CD4-positive, alpha-beta memory T cell (primary cell): ENCODE measurements at regions not wholly inside any gene's neighbourhood (a gene's known extent, or its start where the extent isn't known, plus 50 kb on each side); places are given as distances from the start of the nearest gene placed in this dataset.
"Not testable (repeated sequence)": the region's sequence is repeated elsewhere in the genome, so short reads cannot be mapped to it uniquely, and the experiment has no call there.

Experiments
- CTCF ChIA-PET: fragments of 350-600 bp; sonication (Branson Sonifier 250); formaldehyde crosslinking; loops from one replicate; lab custom pipeline; 2021; ENCODE audit warnings: inconsistent platforms; ENCODE audit not compliant: partially characterized antibody; lab: Charles Lee
- POLR2A ChIA-PET: fragments of 350-600 bp; sonication (Branson Sonifier 250); formaldehyde crosslinking; loops from one replicate; lab custom pipeline; 2021; ENCODE audit not compliant: partially characterized antibody; lab: Charles Lee
- DNase-seq, 5 donors: peaks; one replicate each; pipeline versions ENCODE4 v3.0.0 to v3.0.0-alpha.2; 2020 to 2022; ENCODE audit warnings: mixed read lengths in 1 of 5
- H3K27ac ChIP-seq: one replicate; pipeline ENCODE4 v1.7.0; 2013; ENCODE audit warnings: low read depth, low read length
- H3K27me3 ChIP-seq: 2 replicates; pipeline ENCODE4 v1.7.0; 2013; ENCODE audit warnings: mild to moderate bottlenecking, low read length, moderate library complexity; ENCODE audit not compliant: insufficient read depth
- H3K36me3 ChIP-seq: 2 replicates; pipeline ENCODE4 v1.7.0; 2013; ENCODE audit warnings: mild to moderate bottlenecking, low read length, moderate library complexity; ENCODE audit not compliant: insufficient read depth
- H3K4me1 ChIP-seq: 2 replicates; pipeline ENCODE4 v1.7.0; 2013; ENCODE audit warnings: mild to moderate bottlenecking, low read length, moderate library complexity; ENCODE audit not compliant: insufficient read depth
- H3K4me3 ChIP-seq, 2 donors: one replicate each; pipeline ENCODE4 v1.7.0; 2013; ENCODE audit warnings: low read length in 2 of 2, mild to moderate bottlenecking in 1 of 2
- H3K9me3 ChIP-seq, 2 donors: one replicate each; pipeline ENCODE4 v1.7.0; 2013; ENCODE audit warnings: low read length in 2 of 2, control low read depth in 1 of 2; ENCODE audit not compliant: control insufficient read depth in 1 of 2
- H3K27ac Mint-ChIP-seq, 7 donors: one replicate each; pipeline ENCODE4 v1.8.0; 2020 to 2021; ENCODE audit warnings: mixed read lengths in 7 of 7, mild to moderate bottlenecking in 6 of 7, inconsistent platforms in 3 of 7, moderate library complexity in 3 of 7
- H3K27me3 Mint-ChIP-seq, 2 donors: one replicate each; pipeline ENCODE4 v1.8.0; 2020 to 2021; ENCODE audit warnings: mixed read lengths in 2 of 2
- H3K36me3 Mint-ChIP-seq, 2 donors: one replicate each; pipeline ENCODE4 v1.8.0; 2020 to 2021; ENCODE audit warnings: mixed read lengths in 2 of 2, inconsistent platforms in 1 of 2, mild to moderate bottlenecking in 1 of 2
- H3K4me1 Mint-ChIP-seq, 4 donors: one replicate each; pipeline ENCODE4 v1.8.0; 2020 to 2021; ENCODE audit warnings: mixed read lengths in 4 of 4, mild to moderate bottlenecking in 1 of 4
- H3K4me3 Mint-ChIP-seq, 8 donors: one replicate each; pipeline ENCODE4 v1.8.0; 2020 to 2021; ENCODE audit warnings: mixed read lengths in 8 of 8, mild to moderate bottlenecking in 7 of 8, moderate library complexity in 6 of 8, inconsistent platforms in 3 of 8
- H3K9me3 Mint-ChIP-seq, 8 donors: one replicate each; pipeline ENCODE4 v1.8.0; 2020 to 2021; ENCODE audit warnings: mixed read lengths in 8 of 8, mild to moderate bottlenecking in 5 of 8, inconsistent platforms in 3 of 8, moderate library complexity in 1 of 8
- intact Hi-C: fragments of 100-400 bp; cut with micrococcal nuclease; formaldehyde crosslinking; loops from one replicate; pipeline ENCODE4 v1.15.1; 2023

DNA sequence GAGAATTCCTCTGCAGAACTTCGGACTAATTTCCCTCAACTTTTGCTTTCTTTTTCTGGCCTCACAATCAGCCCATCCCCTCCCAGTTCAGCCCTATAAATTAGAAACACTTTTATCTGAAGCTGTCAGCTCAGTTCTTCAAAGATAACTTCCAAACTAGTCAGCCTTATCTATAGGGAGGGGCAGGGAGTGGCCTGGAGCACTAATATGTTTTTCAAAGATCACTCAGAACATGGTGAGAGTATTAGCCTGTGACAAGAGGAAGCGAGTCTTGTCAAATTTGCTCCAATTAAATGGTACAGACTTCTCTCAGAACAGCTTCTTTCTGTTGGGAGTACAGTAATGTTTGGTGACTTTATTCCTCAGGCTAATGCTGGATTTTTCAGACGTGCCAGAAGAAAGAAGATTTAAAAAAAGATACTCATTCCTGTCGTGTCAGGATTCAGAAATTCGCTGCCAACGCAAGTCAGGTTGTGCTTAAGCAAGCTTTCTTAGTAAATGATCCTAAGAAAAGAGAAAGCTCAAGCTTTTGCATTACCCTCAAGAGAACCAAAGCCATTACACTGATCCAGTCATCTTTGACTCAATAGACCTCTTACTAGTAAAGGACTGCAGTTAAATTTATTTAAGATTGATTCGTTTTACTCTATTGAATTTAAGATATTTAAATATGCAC lies 1033.6 kb downstream of the SLITRK5 start:
- Mint-ChIP-seq H3K9me3 (peaks cover 0 to 18% (median 6%) of the 10 kb centered on the region in 8 donors), H3K27ac (no peak overlapping the region), H3K36me3 (no peaks in the 10 kb centered on the region), H3K27me3 (no peaks in the 10 kb centered on the region), H3K4me1 (no peaks in the 10 kb centered on the region), H3K4me3 (no peak overlapping the region)
- Histone ChIP-seq H3K36me3 (no peaks in the 10 kb centered on the region), H3K27me3 (no peaks in the 10 kb centered on the region), H3K27ac (no peak overlapping the region), H3K4me1 (no peaks in the 10 kb centered on the region), H3K9me3 (no peaks in the 10 kb centered on the region), H3K4me3 (no peak overlapping the region)
- DNase-seq = no peak
- intact Hi-C loops = no loop called here
- POLR2A ChIA-PET = no interaction called here
- CTCF ChIA-PET = no interaction called here

DNA sequence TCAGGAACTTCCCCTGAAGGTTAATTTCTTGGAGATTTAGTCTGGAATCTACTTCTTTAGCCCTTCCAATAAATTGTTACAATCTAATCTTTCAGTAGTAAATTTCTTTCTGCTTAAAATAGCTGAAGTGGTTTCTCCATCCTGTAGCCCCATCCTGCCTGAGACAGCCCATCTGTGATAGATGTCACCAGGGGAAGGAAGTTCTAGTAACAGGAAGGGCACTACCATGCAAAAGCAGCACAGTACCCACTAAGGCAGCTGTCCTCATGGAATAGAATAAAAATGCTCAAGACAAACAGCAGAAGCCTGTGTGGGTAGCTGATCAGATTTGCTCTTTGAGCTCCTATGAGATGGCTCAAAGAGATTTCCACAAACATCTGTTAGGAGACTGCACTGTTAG lies 1036.5 kb downstream of the SLITRK5 start:
- CTCF ChIA-PET = no interaction called here
- intact Hi-C loops = no loop called here
- Histone ChIP-seq H3K27ac (no peak overlapping the region), H3K4me1 (no peaks in the 10 kb centered on the region), H3K9me3 (no peaks in the 10 kb centered on the region), H3K27me3 (no peaks in the 10 kb centered on the region), H3K36me3 (no peaks in the 10 kb centered on the region), H3K4me3 (no peak overlapping the region)
- Mint-ChIP-seq H3K27ac (no peak overlapping the region), H3K9me3 (peaks cover 0 to 20% (median 8%) of the 10 kb centered on the region in 8 donors), H3K4me1 (no peaks in the 10 kb centered on the region), H3K4me3 (peak overlapping the region in 2 of 8 donors; percentile 22 to 30), H3K36me3 (no peaks in the 10 kb centered on the region), H3K27me3 (no peaks in the 10 kb centered on the region)
- peak in 1 of 5 donors; percentile 2 for DNase-seq
- POLR2A ChIA-PET = no interaction called here

DNA sequence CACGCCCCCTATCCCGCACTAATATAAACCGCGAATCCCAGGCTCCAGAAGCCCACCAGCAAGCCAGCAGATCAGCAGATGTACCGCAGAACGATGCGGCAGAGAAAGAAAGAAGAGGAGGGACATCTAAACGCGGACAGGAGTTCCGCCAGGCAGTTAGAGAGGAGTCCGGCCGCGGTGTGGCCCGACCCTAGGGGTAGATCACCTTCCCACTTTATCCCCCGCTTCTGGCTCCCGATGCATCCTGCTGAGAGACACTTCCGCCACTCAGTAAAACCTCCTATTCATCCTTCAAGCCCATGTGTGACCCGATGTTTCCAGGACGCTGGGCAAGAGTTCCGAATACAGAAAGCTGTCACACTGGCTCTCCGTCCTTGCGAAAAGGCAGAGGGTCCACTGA lies 1046.8 kb downstream of the SLITRK5 start:
- no peaks in the 10 kb centered on the region for H3K27me3 Mint-ChIP-seq
- no peaks in the 10 kb centered on the region for H3K36me3 Mint-ChIP-seq
- H3K9me3 Mint-ChIP-seq = peaks cover 4 to 17% (median 13%) of the 10 kb centered on the region in 8 donors
- Histone ChIP-seq H3K4me1 (no peaks in the 10 kb centered on the region), H3K36me3 (no peaks in the 10 kb centered on the region), H3K4me3 (no peak overlapping the region), H3K9me3 (no peaks in the 10 kb centered on the region), H3K27me3 (no peaks in the 10 kb centered on the region), H3K27ac (no peak overlapping the region)
- CTCF ChIA-PET = no interaction called here
- intact Hi-C loops = no loop called here
- POLR2A ChIA-PET = no interaction called here
- no peaks in the 10 kb centered on the region for H3K4me1 Mint-ChIP-seq
- H3K4me3 Mint-ChIP-seq = peak overlapping the region in 1 of 8 donors; percentile 6
- no peak for DNase-seq
- H3K27ac Mint-ChIP-seq = no peak overlapping the region

DNA sequence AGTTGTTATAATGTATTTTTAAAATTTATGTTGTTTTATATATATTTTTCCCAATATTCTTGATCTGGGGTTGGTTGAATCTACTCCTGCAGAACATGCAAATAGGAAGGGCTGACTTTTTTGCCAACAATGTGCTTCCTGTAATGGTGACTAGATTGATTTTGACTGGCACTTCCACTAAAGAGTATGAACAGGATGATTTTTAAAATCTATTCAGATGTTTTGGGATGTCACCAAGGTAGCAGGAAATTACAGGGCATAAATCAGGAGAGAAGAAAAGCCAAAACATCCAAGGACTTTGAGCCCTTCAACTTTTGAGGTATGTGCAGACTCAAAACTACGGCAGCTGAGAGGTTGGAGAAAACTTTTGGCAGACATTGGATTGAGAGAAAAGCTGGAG lies 1047.6 kb downstream of the SLITRK5 start:
- POLR2A ChIA-PET = no interaction called here
- H3K9me3 Mint-ChIP-seq = peaks cover 6 to 21% (median 15%) of the 10 kb centered on the region in 8 donors
- CTCF ChIA-PET = no interaction called here

DNA sequence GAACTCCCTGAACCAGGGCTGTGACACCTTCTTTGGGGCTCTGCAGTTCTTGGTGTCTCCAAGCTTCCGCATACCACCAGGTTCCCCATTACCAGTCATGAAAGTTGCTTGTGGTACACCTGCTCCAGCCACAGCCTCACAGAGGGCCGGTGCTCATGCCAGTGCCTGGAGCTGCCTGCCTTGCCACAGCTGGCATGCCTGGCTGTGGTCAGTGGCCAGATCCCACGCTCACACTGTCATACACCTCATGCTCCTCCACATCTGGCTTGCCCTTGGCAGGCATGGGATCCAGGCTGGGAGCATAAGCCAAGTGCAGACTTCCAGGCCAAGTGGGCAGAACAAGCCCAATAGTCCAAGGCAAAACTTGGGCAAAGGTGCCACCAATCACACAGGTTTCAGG lies 1054.9 kb downstream of the SLITRK5 start:
- Mint-ChIP-seq H3K27ac (no peak overlapping the region), H3K4me1 (no peaks in the 10 kb centered on the region), H3K27me3 (no peaks in the 10 kb centered on the region), H3K4me3 (no peak overlapping the region), H3K9me3 (peaks cover 3 to 30% (median 18%) of the 10 kb centered on the region in 8 donors), H3K36me3 (no peaks in the 10 kb centered on the region)
- Histone ChIP-seq H3K27ac (no peak overlapping the region), H3K36me3 (no peaks in the 10 kb centered on the region), H3K4me1 (no peaks in the 10 kb centered on the region), H3K27me3 (no peaks in the 10 kb centered on the region), H3K4me3 (no peak overlapping the region), H3K9me3 (peaks cover 0 to 3% of the 10 kb centered on the region in 2 donors)
- intact Hi-C loops = no loop called here
- POLR2A ChIA-PET = no interaction called here
- CTCF ChIA-PET = no interaction called here
- no peak for DNase-seq

More for the DNA sequence above, 1047.6 kb downstream of the SLITRK5 start:
- no peak overlapping the region for H3K4me3 Mint-ChIP-seq
- H3K36me3 ChIP-seq = no peaks in the 10 kb centered on the region
- no peaks in the 10 kb centered on the region for H3K4me1 ChIP-seq
- no peaks in the 10 kb centered on the region for H3K4me1 Mint-ChIP-seq
- no peak for DNase-seq
- H3K27ac Mint-ChIP-seq = peak overlapping the region in 1 of 7 donors; percentile 36
- H3K9me3 ChIP-seq = no peaks in the 10 kb centered on the region
- H3K27me3 Mint-ChIP-seq = no peaks in the 10 kb centered on the region
- intact Hi-C loops = no loop called here
- H3K4me3 ChIP-seq = no peak overlapping the region
- H3K27ac ChIP-seq = no peak overlapping the region
- H3K36me3 Mint-ChIP-seq = no peaks in the 10 kb centered on the region
- H3K27me3 ChIP-seq = no peaks in the 10 kb centered on the region

DNA sequence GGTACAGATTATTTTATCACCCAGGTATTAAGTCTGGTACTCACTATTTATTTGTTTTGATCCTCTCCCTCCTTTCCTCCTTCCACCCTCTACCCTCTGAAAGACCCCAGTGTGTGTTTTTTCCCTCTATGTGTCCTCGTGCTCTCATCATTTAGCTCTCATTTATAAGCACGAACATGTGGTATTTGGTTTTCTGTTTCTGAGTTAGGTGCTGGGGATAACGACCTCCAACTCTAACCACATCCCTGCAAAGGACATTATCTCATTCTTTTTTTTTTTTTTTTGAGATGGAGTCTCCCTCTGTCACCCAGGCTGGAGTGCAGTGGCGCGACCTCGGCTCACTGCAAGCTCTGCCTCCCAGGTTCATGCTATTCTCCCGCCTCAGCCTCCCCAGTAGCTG lies 1056.1 kb downstream of the SLITRK5 start:
- H3K4me1 Mint-ChIP-seq, DNase-seq, H3K4me3 Mint-ChIP-seq, H3K27me3 ChIP-seq, H3K36me3 ChIP-seq, intact Hi-C loops, POLR2A ChIA-PET, H3K27ac Mint-ChIP-seq, H3K27me3 Mint-ChIP-seq, H3K36me3 Mint-ChIP-seq, H3K27ac ChIP-seq, H3K4me1 ChIP-seq, H3K4me3 ChIP-seq, H3K9me3 ChIP-seq: not testable (repeated sequence)
- CTCF ChIA-PET = interaction anchor here (0.8 kb wide), 1 partner anchor 13 kb away, joined by 3 read pairs; no protein-coding TSS in a partner anchor
- peaks cover 3 to 30% (median 18%) of the 10 kb centered on the region in 8 donors for H3K9me3 Mint-ChIP-seq

DNA sequence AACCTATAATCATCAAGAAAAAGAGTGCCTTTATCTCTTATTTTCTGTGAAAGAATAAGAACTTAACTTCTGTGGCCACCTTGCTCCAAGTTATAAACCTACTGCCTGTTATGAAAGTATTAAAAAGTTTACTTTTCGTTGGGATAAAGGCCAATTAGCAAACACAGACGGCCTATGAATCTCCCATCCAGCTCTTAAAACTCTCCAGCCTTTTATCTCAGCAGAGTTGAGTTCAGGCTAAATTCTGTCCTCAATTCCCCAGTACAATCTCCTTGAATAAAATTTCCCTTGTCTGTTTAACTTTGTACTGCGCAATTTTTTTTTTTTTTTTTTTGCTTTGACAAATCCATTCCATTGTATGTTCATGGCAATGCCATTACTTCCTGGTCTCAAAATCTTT lies 1058.4 kb downstream of the SLITRK5 start:
- H3K4me1 Mint-ChIP-seq = no peaks in the 10 kb centered on the region
- CTCF ChIA-PET = no interaction called here
- Histone ChIP-seq H3K9me3 (peaks cover 0 to 3% of the 10 kb centered on the region in 2 donors), H3K4me1 (no peaks in the 10 kb centered on the region), H3K27me3 (no peaks in the 10 kb centered on the region), H3K4me3 (no peak overlapping the region), H3K36me3 (no peaks in the 10 kb centered on the region), H3K27ac (no peak overlapping the region)
- no peaks in the 10 kb centered on the region for H3K27me3 Mint-ChIP-seq
- no peak overlapping the region for H3K27ac Mint-ChIP-seq
- no peak overlapping the region for H3K4me3 Mint-ChIP-seq
- peaks cover 0 to 18% (median 8%) of the 10 kb centered on the region in 8 donors for H3K9me3 Mint-ChIP-seq
- POLR2A ChIA-PET = no interaction called here
- intact Hi-C loops = no loop called here
- no peaks in the 10 kb centered on the region for H3K36me3 Mint-ChIP-seq
- no peak for DNase-seq
